ENCODE measurements at regions not wholly inside any gene's neighbourhood (a gene's known extent, or its start where the extent isn't known, plus 50 kb on each side); places are given as distances from the start of the nearest gene placed in this dataset.

DNA sequence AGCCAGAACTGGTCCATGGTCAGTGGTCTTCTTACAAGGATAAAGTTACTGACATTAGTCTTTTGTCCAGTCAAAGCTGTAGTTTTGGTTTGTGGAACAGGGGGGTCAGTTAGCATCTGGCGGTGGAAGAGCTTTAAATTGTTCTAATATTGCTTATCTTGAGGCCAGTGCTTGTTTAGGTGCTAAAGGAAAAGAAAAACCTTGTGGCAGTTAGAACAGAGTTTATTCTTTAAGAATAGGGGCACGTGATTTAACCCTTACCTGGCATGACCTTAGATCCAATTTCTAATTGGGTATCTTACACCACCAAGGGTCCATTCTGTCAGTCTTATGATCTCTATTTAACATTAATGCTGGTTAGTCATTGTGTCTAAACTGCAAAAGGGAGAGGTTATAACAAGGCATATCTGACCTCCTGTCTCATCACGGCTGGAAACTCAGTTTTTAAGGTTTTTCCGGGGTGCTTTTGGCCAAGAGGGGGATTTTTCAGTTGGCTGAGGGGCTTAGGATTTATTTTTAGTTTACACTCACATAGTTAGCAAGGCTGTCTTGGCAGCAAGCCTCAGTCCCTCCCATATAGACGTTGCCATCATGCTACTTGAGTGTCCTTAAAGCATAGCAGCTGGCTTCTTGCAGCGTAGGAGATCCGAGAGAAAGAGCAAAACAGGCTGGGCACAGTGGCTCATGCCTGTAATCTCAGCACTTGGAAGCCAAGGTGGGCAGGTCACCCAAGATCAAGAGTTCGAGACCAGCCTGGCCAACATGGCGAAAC is 60.1 kb upstream of the FAM89A start:
- Histone ChIP-seq H3K4me1 (ENCODE audit: insufficient read depth, low read length, poor library complexity, severe bottlenecking) (no peaks in the 10 kb centered on the region), H3K4me3 (ENCODE audit: low read depth, low read length, poor library complexity, severe bottlenecking) (no peak overlapping the region), H3K9me2 (ENCODE audit: insufficient read depth, low read length) (no peaks in the 10 kb centered on the region), H3K27ac (ENCODE audit: low read depth, low read length, poor library complexity, severe bottlenecking) (no peak overlapping the region), H2AFZ (ENCODE audit: low read length) (no peak overlapping the region), H3K9me3 (ENCODE audit: low read length) (no peaks in the 10 kb centered on the region), H3K36me3 (ENCODE audit: insufficient read depth, low read length) (no peaks in the 10 kb centered on the region), H3K79me2 (ENCODE audit: insufficient read depth, low read depth, low read length) (no peaks in the 10 kb centered on the region), H4K20me1 (ENCODE audit: insufficient read depth, low read length) (no peaks in the 10 kb centered on the region), H3K4me2 (ENCODE audit: low read length) (no peak overlapping the region)
- no TSS peak for BruUV-seq (replicated peaks)
- ChIA-PET POLR2A (no interaction called here), CTCF (ENCODE audit: unreplicated experiment) (no interaction called here)
- TF ChIP-seq, protein P1, sequence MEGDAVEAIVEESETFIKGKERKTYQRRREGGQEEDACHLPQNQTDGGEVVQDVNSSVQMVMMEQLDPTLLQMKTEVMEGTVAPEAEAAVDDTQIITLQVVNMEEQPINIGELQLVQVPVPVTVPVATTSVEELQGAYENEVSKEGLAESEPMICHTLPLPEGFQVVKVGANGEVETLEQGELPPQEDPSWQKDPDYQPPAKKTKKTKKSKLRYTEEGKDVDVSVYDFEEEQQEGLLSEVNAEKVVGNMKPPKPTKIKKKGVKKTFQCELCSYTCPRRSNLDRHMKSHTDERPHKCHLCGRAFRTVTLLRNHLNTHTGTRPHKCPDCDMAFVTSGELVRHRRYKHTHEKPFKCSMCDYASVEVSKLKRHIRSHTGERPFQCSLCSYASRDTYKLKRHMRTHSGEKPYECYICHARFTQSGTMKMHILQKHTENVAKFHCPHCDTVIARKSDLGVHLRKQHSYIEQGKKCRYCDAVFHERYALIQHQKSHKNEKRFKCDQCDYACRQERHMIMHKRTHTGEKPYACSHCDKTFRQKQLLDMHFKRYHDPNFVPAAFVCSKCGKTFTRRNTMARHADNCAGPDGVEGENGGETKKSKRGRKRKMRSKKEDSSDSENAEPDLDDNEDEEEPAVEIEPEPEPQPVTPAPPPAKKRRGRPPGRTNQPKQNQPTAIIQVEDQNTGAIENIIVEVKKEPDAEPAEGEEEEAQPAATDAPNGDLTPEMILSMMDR (conservative IDR thresholded peaks at IDR 0.05; ENCODE audit: low read length), result no peak
- TF ChIP-seq EZH2phosphoT487 (IDR thresholded peaks at IDR 0.05; ENCODE audit: borderline replicate concordance, low read depth, low read length), result no peak
- intact Hi-C loops (cut with micrococcal nuclease; ENCODE audit: unreplicated experiment), result no loop called here
- DNase-seq (ENCODE audit: low spot score), result no peak

- Histone ChIP-seq H3K4me1 (ENCODE audit: insufficient read depth, low read length, poor library complexity, severe bottlenecking) (no peaks in the 10 kb centered on the region), H3K36me3 (ENCODE audit: insufficient read depth, low read length) (no peaks in the 10 kb centered on the region), H3K9me2 (ENCODE audit: insufficient read depth, low read length) (no peaks in the 10 kb centered on the region), H3K79me2 (ENCODE audit: insufficient read depth, low read depth, low read length) (no peaks in the 10 kb centered on the region), H3K4me3 (ENCODE audit: low read depth, low read length, poor library complexity, severe bottlenecking) (no peak overlapping the region), H3K9me3 (ENCODE audit: low read length) (no peaks in the 10 kb centered on the region), H2AFZ (ENCODE audit: low read length) (no peak overlapping the region), H3K4me2 (ENCODE audit: low read length) (no peak overlapping the region), H3K27ac (ENCODE audit: low read depth, low read length, poor library complexity, severe bottlenecking) (no peak overlapping the region), H4K20me1 (ENCODE audit: insufficient read depth, low read length) (no peaks in the 10 kb centered on the region)
- TF ChIP-seq EZH2phosphoT487 (IDR thresholded peaks at IDR 0.05; ENCODE audit: borderline replicate concordance, low read depth, low read length), result no peak
- TF ChIP-seq, protein P1 (conservative IDR thresholded peaks at IDR 0.05; ENCODE audit: low read length), result no peak
- ChIA-PET POLR2A (no interaction called here), CTCF (ENCODE audit: unreplicated experiment) (no interaction called here)
- intact Hi-C loops (cut with micrococcal nuclease; ENCODE audit: unreplicated experiment), result no loop called here
- DNase-seq (ENCODE audit: low spot score), result no peak
- no TSS peak for BruUV-seq (replicated peaks)
These were observed 59.3 kb upstream of the FAM89A start for GRCh38 chr1:231099311-231099710.

DNA sequence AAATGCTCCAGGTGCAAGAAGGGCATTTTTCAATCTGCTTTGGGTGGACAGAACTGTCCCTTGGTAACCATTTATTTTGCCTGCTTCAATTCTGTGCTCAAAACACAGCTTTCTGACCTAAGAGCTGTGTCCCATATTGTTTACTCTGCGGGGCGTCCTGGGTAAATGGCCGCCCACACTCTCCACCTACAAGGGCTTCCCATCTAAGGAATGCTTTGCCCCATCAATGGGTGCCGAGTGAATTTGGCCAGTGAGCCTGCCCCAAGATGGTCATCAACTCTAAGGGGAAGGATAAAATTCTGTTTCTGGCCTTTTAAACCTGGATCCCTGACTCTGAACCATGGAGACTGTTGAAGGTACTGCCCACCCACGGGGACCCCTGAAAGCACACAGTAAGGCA is 55.5 kb upstream of the FAM89A start:
- BruUV-seq (replicated peaks), result no TSS peak
- CTCF ChIA-PET (ENCODE audit: unreplicated experiment), result no interaction called here

More for the DNA sequence above, 55.5 kb upstream of the FAM89A start:
- Histone ChIP-seq H4K20me1 (ENCODE audit: insufficient read depth, low read length) (no peaks in the 10 kb centered on the region), H3K4me1 (ENCODE audit: insufficient read depth, low read length, poor library complexity, severe bottlenecking) (no peaks in the 10 kb centered on the region), H3K4me2 (ENCODE audit: low read length) (no peak overlapping the region), H3K27ac (ENCODE audit: low read depth, low read length, poor library complexity, severe bottlenecking) (no peak overlapping the region), H2AFZ (ENCODE audit: low read length) (no peak overlapping the region), H3K4me3 (ENCODE audit: low read depth, low read length, poor library complexity, severe bottlenecking) (no peak overlapping the region), H3K79me2 (ENCODE audit: insufficient read depth, low read depth, low read length) (no peaks in the 10 kb centered on the region), H3K9me2 (ENCODE audit: insufficient read depth, low read length) (no peaks in the 10 kb centered on the region), H3K36me3 (ENCODE audit: insufficient read depth, low read length) (no peaks in the 10 kb centered on the region), H3K9me3 (ENCODE audit: low read length) (no peaks in the 10 kb centered on the region)
- TF ChIP-seq, protein P1 (conservative IDR thresholded peaks at IDR 0.05; ENCODE audit: low read length), result no peak
- no peak for TF ChIP-seq EZH2phosphoT487 (IDR thresholded peaks at IDR 0.05; ENCODE audit: borderline replicate concordance, low read depth, low read length)
- POLR2A ChIA-PET, result interaction anchor here (0.7 kb wide), 1 partner anchor 11 kb away, joined by 3 read pairs; no protein-coding TSS in a partner anchor
- no peak for DNase-seq (ENCODE audit: low spot score)
- intact Hi-C loops (cut with micrococcal nuclease; ENCODE audit: unreplicated experiment), result no loop called here

All from OCI-LY7 (cell line).